ENCODE measurements at regions not wholly inside any gene's neighbourhood (a gene's known extent, or its start where the extent isn't known, plus 50 kb on each side); places are given as distances from the start of the nearest gene placed in this dataset.

DNA sequence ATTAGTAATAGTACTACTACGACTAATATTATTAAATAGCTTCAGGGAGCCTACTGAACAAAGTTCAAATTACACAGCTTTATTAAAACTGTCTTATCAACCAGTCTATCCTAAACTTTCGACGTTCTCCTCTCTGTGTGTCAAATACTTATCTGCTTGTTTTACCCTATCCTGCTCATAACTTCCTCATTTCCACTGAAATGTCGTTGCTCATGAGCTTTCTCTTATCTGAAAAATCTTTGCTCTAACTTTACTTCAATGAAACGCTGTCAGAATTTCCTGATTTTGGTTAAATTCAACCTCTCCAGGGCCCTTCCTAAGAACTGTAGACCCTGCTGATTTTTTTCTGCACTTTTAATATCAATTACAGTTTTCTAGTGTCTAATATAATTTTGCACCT is 1431.0 kb upstream of the WWC1 start:
- Histone ChIP-seq H3K27me3 (replicated peaks in 1 of 7) (no peaks in the 10 kb centered on the region), H3K27ac (no peak overlapping the region), H3K4me3 (no peak overlapping the region), H3K9me3 (no peaks in the 10 kb centered on the region), H3K36me3 (no peaks in the 10 kb centered on the region), H3K4me1 (no peaks in the 10 kb centered on the region)
- WGBS, 5 donors, result 18 to 42% (median 28%) methylated on average over 5 of the region's 5 CpGs
- no peak for DNase-seq
- TF ChIP-seq POLR2A (IDR thresholded peaks at IDR 0.05) (no peak), POLR2AphosphoS5 (IDR thresholded peaks at IDR 0.05) (no peak)
- intact Hi-C loops (cut with DNase I; ENCODE audit: low total_unique reads), result no loop called here

GRCh38 chr5:166862581-166862980 is 1428.9 kb upstream of the WWC1 start:
- Histone ChIP-seq H3K4me1 (no peaks in the 10 kb centered on the region), H3K27me3 (replicated peaks in 1 of 7) (no peaks in the 10 kb centered on the region), H3K27ac (no peak overlapping the region), H3K9me3 (no peaks in the 10 kb centered on the region), H3K4me3 (no peak overlapping the region), H3K36me3 (no peaks in the 10 kb centered on the region)
- TF ChIP-seq CTCF (IDR thresholded peaks at IDR 0.05 in 8 of 11, conservative IDR thresholded peaks at IDR 0.05 in 3 of 11) (no peak), POLR2AphosphoS5 (IDR thresholded peaks at IDR 0.05) (no peak), POLR2A (IDR thresholded peaks at IDR 0.05) (no peak)
- WGBS, 5 donors, result 56 to 82% (median 74%) methylated on average over 5 of the region's 5 CpGs
- no peak for DNase-seq
- intact Hi-C loops (cut with DNase I; ENCODE audit: low total_unique reads), result no loop called here

DNA sequence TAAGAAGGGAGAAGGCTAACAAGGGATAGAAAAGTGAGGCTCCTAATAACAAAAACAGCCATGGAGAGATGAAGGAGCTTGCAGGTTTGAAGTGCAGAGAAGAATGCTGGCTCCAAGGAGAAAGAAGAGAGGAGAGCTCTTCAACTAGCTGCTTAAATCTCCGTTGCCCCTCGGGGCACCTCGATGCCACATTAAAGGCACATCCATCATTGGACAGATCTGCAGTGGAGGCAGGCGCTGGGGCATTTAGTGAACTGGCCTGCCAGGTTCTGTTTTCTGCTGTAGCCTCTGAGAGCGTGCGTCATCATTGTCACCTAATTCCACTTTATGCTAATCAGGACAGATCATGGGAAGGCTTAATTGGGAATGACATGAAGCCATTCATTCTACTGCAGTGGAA is 1426.2 kb upstream of the WWC1 start:
- Histone ChIP-seq H3K27me3 (replicated peaks in 1 of 7) (no peaks in the 10 kb centered on the region), H3K9me3 (no peaks in the 10 kb centered on the region), H3K36me3 (no peaks in the 10 kb centered on the region), H3K4me3 (no peak overlapping the region), H3K27ac (no peak overlapping the region), H3K4me1 (no peaks in the 10 kb centered on the region)
- intact Hi-C loops (cut with DNase I; ENCODE audit: low total_unique reads), result no loop called here
- 78 to 91% (median 84%) methylated on average over 6 of the region's 6 CpGs for WGBS, 5 donors
- TF ChIP-seq CTCF (IDR thresholded peaks at IDR 0.05 in 8 of 11, conservative IDR thresholded peaks at IDR 0.05 in 3 of 11), result no peak
- no peak for TF ChIP-seq POLR2A (IDR thresholded peaks at IDR 0.05)
- TF ChIP-seq POLR2AphosphoS5 (IDR thresholded peaks at IDR 0.05), result no peak
- no peak for DNase-seq

DNA sequence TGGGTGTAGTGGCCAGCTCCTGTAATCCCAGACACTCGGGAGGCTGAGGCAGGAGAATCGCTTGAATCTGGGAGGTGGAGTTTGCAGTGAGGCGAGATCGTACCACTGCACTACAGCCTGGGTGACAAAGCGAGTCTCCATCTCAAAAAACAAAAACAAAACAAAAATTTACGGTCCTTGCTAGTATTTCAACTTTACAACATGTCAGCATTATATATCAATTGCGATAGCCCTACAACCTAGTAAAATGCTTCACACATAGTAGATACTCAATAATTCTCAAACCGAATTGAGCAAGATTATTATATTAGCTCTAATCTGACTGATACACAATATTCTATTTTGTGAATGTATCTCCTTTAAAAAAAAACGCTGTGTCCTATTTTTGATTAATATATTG is 1411.0 kb upstream of the WWC1 start:
- Histone ChIP-seq H3K4me3 (no peak overlapping the region), H3K27me3 (replicated peaks in 1 of 7) (no peaks in the 10 kb centered on the region), H3K9me3 (peaks cover 0 to 7% (median 0%) of the 10 kb centered on the region in 8 donors), H3K4me1 (no peaks in the 10 kb centered on the region), H3K27ac (no peak overlapping the region), H3K36me3 (no peaks in the 10 kb centered on the region)
- WGBS, 5 donors, result 81 to 90% (median 82%) methylated on average over 9 of the region's 9 CpGs
- TF ChIP-seq CTCF (IDR thresholded peaks at IDR 0.05 in 8 of 11, conservative IDR thresholded peaks at IDR 0.05 in 3 of 11) (no peak), POLR2AphosphoS5 (IDR thresholded peaks at IDR 0.05) (no peak), POLR2A (IDR thresholded peaks at IDR 0.05) (no peak)
- no peak for DNase-seq
- intact Hi-C loops (cut with DNase I; ENCODE audit: low total_unique reads), result no loop called here

DNA sequence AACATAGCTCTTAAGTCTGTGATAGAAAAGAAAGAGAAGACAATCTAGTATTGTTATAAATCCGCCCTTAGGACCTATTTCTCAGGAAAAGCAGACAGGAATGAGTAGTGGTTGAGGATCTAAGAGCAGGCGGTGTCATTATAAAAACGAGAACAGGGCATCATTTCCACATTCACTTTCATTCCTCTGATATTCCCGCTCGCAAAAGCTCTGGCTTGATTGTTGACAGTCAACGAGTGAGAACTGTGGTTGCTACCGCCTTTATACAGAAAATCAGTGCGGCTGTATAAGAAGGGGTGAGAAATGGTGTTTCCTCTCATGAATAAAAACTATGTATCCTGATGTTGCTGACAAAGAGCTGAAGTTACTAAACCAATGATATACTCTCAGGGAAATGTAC is 1409.6 kb upstream of the WWC1 start:
- no peaks in the 10 kb centered on the region for H3K27me3 ChIP-seq (replicated peaks in 1 of 7)
- no peak for TF ChIP-seq POLR2A (IDR thresholded peaks at IDR 0.05)
- TF ChIP-seq POLR2AphosphoS5 (IDR thresholded peaks at IDR 0.05), result no peak
- TF ChIP-seq CTCF (IDR thresholded peaks at IDR 0.05 in 8 of 11, conservative IDR thresholded peaks at IDR 0.05 in 3 of 11), result no peak
- 43 to 62% (median 49%) methylated on average over 8 of the region's 8 CpGs for WGBS, 5 donors
- H3K9me3 ChIP-seq, result peaks cover 0 to 7% (median 0%) of the 10 kb centered on the region in 8 donors
- DNase-seq, result no peak
- H3K4me3 ChIP-seq, result peak overlapping the region in 1 of 8 donors; percentile 15
- H3K4me1 ChIP-seq, result no peaks in the 10 kb centered on the region
- H3K36me3 ChIP-seq, result no peaks in the 10 kb centered on the region
- H3K27ac ChIP-seq, result no peak overlapping the region
- intact Hi-C loops (cut with DNase I; ENCODE audit: low total_unique reads), result no loop called here
